ENCODE measurements at regions not wholly inside any gene's neighbourhood (a gene's known extent, or its start where the extent isn't known, plus 50 kb on each side); places are given as distances from the start of the nearest gene placed in this dataset.
"Not testable (repeated sequence)": the region's sequence is repeated elsewhere in the genome, so short reads cannot be mapped to it uniquely, and the experiment has no call there.

DNA sequence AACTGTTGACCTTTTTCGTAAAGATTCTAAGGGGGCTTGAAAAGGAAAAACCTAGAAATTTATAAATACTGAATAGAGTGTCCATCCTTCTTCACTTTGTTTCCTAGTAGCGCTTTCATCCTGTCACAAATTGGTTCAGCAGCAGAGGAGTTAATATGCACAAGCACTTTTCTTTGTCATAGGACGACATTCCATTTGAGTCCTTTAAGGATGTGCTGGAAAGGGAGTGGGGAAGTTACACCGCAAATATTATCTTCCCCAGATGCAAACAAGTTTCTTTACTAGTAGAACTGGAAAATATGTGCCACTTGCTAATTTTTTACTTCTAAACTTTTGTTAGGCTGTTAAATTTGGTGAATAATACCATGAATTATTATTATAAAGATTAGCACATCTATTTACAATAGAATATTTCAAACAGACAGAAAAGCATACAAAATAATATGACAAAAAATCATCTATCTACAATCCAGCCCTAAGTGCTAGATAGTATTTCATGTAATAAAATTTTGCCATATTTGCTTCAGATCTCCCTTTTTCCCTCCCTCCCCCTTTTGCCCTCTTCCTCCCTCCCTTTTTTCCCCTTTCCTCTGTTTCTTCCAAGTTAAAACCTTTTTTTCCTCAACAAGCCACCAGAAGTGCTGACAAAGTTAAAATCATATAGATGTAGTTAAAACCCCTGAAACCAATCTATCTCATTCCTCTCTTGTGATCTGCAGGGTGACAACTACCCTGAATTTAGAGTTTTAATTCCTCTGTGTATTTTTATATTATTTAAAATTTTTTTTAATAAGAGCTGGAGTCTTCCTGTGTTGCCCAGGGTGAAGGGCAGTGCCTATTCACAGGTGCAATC is 50.5 kb upstream of the MAP4K3 start:
- DNase-seq, result no peak

DNA sequence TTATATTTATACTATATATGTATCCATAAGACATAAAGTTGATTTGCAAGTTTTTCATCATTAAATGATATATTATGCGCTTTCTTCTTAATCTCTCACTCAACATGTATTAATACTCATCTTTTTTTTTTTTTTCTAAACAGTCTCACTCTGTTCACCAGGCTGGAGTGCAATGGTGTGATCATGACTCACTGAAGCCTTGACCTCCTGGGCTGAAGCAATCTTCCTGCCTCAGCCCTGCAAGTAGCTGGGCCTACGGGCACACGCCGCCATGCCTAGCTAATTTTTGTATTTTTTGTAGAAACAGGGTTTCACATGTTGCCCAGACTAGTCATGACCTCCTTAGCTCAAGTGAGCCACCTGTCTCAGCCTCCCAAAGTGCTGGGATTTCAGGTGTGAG is 51.4 kb upstream of the MAP4K3 start:
- DNase-seq, result peak in 1 of 2 experiments; percentile 35

DNA sequence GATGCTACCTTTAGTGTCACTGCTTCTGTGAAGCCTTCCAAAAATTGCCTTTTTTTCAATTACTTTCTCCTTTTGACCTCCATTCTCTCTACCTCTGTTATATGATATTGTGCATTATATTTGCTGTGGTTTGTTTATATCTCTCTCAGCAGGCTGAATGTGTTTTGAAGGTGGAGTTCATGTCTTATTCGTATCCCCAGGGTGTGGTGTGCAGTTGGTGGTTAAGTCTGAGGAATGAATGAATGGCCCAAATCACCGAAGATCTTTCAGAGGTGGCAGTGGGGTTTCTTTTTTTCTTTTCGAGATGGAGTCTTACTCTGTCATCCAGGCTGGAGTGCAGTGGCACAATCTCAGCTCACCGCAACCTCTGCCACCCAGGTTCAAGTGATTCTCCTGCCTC is 53.5 kb upstream of the MAP4K3 start:
- DNase-seq, result no peak

DNA sequence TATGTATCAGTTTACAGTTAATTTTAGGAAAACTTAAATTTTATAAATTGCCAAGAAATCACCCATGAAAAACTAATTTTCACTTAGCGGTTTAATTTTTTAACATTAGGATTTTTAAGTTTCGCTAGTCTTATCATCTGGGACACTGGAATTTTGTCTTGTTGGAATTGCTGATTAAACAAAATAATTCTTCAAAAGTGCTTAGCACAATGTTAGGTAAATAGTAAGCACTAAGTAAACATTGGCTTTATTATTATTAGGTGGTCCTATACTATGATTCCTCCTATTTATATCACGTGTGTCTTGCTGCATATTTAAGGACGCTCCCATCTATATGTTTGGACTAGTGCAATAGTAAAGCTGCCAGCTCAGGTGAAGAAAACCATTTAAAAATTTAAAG is 54.6 kb upstream of the MAP4K3 start:
- DNase-seq, result no peak

DNA sequence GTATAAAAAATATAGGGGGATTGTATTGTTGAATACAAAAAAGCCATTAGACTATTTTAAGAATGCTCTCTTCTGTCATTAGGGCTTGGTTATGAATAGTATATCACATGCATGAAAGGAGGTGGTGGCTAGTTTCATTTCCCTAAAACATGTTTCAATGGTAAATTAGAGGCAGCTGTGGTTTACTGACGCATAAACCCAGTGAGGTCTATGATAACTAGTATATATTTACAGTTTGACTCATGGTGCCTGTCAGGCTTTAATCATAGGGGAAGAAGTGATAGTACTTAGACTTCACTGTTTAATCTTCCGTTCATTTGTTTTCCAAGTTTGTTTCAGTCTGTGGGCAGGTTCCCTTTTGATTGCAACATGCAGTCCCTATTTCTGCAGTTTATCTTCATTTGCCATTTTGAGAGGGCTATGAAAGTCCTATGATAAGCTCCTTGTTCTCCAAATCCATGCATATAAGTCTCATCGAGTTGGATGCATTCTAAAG is 55.1 kb upstream of the MAP4K3 start:
- peak; percentile 3 to 72 for DNase-seq

DNA sequence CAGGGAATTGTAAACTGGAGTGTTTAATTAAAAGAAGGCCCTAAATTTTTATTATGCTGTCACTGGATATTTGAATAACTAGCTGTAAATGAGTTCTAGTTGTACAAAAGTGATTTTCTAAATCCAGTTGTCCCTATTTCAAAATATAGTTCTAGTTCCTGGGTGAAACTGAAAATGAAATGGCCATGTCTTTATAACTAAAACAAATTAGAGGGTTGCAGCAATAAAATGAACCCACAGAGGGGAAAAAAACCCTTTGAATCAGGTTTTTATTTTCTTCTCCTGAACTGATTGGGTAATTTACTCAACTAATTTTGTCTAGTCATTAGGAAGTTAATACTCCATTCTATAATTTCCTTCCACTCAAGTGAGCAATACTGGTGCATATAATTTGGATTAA is 55.6 kb upstream of the MAP4K3 start:
- DNase-seq, result no peak

DNA sequence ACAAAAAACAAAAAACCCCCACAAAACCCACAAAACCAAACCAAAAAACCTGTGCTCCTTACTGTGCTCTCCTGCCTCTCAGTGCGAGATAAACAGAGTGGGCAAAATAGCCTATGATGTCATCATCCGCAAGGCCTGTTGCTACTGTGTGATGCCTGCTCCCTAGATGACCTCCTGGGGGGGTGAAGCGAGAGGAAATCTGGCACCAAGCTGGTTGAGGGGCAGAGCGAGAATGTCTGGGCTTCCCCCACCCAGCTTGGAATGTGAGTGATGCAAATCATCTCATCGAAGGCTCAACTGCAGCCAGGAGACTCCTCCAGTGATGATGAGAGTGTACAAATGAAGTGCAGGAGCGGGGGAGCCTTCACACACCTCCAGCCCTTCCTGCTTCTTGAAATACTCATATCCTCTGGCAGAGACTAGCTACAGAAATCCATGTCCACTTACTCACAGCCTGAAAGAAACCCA is 57.7 kb upstream of the MAP4K3 start:
- DNase-seq, result no peak

DNA sequence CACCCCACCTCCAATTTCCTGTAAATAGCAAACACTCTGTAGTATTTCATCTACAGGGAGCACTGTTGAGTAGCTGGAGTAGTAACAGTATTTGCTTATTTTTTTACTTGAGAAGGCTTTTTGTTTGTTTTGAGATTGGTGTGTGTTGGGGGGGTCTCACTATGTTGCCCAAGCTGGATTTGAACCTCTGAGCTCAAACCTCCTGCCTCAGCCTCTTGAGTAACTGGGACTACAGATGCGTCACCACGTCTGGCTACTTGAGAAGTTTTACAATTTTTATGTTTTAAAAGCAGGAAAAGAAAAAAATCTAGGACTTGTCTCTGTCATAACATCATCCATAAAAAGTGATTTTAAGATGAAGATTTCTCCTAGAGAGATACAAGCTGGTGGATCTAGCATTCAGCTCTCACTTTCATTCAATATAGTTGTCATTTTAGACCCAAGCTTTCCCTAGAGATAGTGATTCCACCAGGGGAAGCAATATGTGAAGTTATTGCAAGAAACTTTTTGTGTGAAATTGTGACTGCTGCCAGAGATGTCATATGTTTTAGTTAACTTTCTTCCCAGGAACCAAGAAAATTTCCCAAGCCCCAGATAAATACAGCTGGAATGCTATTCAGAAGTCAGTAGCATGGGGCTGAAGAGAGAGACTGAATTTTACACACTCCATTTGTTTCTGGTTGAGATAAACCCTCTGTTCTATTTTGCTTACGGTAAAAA is 60.2 kb upstream of the MAP4K3 start:
- DNase-seq, result no peak

DNA sequence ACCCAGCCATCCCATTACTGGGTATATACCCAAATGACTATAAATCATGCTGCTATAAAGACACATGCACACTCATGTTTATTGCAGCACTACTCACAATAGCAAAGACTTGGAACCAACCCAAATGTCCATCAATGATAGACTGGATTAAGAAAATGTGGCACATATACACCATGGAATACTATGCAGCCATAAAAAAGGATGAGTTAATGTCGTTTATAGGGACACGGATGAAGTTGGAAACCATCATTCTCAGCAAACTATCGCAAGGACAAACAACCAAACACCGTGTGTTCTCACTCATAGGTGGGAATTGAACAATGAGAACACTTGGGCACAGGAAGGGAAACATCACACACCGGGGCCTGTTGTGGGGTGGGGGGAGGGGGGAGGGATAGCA is 61.1 kb upstream of the MAP4K3 start:
- not testable (repeated sequence) for DNase-seq

DNA sequence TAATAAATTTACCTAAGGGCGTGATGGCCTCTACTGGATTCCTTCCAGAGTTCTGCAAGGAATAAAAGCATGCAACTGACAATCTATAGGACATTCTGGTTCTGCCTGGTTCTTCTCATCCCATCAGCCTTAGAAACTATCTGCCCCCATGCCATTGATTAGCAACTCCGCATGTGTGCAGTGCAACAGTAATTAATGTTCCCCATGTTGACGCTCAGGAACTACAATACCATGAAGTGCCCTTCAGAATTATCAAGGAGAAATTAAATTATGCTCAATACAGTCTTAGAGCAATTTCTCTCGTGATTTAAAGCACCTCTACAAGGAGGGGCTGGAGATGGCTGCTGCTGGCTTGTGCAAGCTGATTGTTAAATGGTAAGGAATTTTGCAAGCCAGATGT is 61.7 kb upstream of the MAP4K3 start:
- DNase-seq, result no peak

DNA sequence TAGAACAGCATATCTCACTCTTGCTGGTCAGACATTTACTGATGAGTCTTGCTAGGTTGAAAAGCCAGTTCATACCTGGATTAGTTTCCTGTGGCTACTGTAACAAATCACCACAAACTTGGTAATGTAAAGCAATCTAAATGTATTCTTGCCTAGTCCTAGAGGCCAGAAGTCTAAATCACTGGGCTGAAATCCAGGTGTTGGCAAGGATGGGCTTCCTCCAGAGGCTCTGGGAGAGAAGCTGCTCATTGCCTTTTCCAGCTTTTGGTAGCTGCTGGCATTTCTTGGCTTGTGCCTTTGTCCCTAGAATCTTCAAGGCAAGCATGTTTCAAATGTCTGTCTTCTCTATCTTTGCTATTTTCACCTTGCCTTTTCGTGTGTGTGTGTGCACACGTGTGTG is 62.3 kb upstream of the MAP4K3 start:
- no peak for DNase-seq

DNA sequence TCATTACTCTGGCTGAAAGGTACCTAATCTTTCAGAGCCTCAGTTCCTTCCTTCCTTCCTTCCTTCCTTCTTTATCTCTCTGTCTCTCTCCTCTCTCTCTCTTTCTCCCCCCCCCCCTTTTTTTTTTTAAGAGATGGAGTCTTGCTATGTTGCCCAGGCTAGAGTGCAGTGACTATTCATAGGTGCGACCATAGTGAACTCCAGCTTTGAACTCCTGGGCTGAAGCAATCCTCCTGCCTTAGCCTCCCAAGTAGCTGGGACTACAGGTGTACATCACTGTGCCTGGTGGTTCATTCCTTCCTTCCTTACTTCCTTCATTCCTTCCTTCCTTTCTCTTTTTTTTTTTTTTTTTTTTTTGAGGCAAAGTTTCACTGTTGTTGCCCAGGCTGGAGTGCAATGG is 64.3 kb upstream of the MAP4K3 start:
- DNase-seq, result no peak

DNA sequence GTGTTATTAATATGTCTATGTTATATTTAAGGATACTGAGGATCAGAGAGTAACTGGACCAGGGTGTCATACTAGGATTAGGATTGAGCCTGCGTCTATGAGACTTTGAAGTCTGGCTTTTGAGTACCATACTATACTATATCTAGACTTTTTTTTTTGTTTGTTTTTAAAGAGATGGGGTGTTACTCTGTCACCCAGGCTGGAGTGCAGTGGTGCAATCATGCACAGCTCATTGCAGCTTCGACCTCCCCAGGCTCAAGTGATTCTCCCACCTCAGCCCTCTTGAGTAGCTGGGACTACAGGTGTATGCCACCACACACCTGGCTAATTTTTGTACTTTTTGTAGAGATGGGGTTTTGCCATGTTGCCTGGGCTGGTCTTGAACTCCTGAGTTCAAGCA is 66.2 kb upstream of the MAP4K3 start:
- no peak for DNase-seq

DNA sequence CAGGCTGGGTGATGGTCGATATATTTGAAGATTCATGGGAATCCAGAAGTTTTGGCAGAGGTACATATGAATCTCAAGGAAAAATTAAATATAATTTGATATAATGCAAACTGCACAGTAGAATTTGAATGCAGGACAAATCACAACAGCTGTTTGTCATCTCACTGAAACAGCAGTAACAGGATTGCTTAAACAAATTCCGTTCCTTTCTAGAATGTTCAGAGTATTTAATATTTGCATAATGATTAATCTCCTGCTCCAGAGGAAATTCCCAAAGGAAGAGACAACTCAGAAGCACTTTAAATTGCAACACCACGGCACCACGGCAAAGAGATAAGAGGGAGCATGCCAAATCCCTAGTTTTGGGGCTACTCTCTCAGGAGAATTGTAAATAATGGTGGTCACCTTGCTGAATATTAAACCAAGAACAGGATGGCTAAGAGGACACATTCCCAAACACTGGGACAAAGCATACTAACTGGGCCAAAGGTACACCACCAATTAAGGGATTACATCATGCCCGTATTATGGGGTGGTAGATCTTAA is 67.8 kb upstream of the MAP4K3 start:
- no peak for DNase-seq

DNA sequence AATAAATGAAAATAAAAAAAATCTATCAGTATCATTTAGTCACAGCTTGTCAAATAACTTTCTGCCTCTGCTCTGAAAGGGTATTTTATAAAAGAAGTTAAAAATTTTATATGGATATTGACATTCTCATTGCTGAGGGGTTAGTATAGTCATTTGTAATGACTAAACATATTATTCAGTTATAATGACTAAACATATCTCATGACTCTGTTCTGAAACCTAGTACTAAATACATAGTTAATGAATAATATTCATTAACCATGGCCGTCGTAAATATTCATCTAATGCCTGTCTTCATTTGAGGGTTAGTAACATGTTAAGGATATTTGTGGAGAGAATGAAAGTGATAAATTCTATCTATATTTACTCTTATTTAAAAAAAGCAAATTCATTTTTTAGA is 69.1 kb upstream of the MAP4K3 start:
- no peak for DNase-seq

DNA sequence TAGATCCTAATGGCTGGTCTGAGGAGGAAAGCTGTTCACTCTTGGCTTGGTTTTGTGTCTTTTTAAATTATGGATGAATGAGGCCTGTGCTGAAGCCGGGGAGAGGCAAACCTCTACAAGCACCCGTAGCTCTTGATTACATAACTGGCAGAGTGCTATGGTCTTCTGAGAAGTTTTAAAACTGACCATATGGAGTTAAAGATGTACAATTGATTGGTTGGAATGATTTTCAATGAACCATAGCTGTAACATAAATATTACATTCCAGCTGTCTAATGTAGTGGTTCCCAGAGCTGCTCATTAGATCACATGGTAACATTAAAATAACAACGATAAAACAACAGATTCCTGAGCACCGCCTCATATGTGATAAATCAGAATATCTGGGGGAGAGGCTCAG is 71.1 kb upstream of the MAP4K3 start:
- DNase-seq, result no peak

DNA sequence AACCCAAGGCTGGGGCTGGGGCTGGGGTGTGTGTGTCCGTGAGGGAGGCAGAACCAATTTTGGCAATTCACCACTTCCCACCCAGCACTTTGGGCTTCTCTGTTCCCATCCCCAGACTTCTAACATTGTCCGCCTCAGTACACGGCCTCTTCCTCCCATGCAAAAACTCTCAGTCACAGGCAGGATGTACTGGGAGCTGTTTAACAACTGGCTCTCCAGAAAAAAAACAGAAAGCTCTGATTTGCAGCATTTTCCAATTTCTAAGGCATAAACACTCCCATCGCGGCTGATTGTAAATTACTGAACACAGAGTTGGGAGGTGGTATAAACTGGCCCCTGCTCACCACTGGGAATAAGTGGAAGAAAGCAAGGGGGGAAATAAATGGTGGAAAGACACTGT is 73.1 kb upstream of the MAP4K3 start:
- no peak for DNase-seq

DNA sequence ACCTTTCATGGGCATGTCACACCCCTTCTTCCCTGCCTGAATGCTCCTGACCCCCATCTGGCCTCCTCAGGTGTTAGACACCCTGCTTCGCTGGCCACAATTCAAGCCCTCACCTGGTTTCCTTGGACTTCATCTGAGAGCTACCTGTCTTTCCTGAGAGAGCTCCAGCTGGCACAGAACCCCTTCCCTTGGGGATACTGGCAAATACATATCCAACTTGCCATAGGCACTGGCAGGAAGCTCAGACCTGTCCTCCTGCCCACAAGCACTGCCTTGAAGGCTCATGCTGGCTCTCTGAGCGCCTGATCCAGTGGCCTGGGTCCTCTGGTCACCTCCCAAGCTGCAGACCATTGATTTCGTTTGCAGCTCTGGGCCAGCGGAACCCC is 74.1 kb upstream of the MAP4K3 start:
- DNase-seq, result no peak

DNA sequence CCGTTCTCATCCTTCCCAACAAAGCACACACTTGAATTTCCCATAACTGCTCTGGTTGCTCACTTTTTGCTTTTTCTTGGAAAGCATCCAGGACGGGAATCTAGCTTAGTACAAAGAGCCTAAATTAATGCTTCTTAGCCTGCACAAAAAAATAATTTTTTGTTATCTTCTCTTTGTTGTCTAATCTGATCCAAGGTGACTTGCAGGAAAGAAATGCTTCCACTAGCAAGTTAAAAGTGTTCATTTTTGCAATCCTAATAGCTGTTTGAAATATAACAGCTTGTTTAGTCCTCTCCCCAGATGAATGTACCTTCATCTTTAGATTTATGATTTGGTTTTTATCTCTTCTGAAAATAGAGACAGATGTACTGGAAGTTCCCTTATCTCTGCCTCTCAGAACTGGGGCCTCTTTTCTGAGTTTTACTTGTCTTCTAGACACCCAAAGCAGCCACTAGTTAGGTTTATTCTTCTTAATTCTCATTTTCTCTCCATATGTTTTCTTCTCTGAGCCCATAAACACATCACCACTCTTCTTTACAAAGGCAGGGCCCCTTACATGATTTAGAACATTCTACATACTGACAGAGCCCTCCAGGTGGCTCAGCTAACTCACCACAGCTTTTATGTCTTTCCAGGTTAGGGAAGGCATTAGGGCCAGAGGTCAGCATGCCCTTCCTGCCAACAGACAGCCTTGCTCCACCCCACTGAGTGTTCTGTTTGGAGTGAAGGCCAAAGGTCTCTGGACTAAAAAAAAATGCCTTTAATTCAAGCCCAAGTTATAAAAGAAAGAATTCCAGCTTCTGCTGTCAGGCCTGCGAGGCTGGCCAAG is 74.7 kb upstream of the MAP4K3 start:
- DNase-seq, result no peak

DNA sequence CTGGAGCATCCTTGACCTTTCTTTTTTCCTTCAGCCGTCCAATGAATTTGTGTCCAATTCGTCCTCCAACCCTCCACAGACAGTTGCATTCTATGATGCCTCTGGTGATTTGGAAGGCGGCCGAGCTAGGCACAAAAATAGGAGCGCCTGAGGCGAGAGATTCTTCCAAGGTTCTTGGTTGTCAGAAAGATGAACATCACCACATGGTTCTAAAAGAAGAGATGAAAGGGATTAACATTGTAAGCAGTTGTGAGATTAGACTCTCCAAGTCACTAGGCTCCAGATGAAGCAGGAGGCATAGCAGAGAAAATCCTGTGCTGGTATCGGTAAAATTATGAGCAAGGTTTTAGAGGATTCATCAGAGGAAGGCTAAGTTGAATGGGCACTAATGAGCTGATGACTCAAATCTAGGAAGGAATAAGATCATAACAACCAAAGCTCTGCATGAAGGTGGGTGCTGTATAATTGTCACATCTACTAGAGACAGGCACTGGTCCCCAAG is 75.4 kb upstream of the MAP4K3 start:
- DNase-seq, result no peak

DNA sequence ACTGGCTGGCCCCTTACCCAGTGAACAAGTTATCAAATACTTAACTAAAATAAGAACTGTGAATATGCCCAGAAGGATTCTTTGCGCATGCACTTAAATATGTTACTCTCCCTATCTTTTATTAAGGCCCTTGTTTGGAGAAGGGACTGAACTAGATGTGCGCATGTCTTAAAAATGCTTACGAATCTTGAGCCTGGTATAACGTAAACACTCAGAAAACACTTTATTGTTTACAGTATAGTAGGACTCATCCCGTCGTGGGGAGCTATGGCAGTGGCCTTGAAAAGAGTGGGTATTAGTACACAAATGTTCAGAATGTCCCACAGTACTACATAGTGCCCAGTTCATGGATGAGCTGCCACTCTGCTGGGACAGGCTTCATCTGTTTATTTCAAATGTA is 75.9 kb upstream of the MAP4K3 start:
- DNase-seq, result no peak

DNA sequence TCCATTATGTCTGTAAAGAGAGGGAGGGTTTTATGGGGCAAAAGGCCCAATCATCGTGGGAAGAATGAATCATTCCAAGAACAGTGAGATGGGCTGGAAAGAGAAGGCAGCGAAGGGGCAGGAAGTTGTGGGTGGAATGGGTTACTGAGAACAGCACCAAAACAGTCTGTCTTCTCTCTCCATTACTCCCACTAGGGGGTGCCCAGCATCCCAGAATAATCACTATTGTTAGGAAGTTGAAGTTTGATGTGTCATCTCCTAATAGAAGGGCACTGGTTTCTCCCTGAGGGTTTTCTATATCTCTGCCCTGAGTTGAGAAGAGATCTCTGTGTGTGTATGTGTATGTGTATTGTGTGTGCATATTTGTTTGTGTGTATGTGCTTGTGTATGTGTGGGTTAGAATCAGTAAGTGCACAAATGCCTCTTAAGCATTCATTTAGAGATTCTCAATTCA is 76.6 kb upstream of the MAP4K3 start:
- peak; percentile 18 to 60 for DNase-seq

DNA sequence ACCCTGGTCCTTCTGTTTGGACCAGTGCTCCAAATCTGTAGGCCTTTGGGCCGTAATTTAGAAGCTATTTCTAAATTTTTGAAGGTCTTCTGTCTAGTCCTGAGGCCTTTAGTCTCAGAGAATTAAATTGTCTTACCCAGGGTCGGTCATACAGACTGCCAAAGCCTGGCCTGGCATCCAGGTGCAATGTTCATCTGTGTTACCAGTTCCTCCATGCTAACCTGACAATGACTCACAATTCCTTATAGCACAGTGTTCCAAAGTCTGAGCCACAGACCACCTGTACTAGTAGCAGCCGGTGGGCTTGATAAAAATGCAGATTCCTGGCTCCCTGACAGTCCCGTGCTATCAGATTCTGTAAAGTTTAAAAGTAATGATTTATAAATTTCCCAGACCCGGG is 77.7 kb upstream of the MAP4K3 start:
- no peak for DNase-seq

Data from NCI-H2081 (cell line).